HCT116 (cell line): ENCODE measurements at regions not wholly inside any gene's neighbourhood (a gene's known extent, or its start where the extent isn't known, plus 50 kb on each side); places are given as distances from the start of the nearest gene placed in this dataset.
A peak's percentile ranks its signal among the peaks of the same experiment; 100 is the strongest.

ENCODE experiments used
- ATAC-seq: fragments of 200-7000 bp; cut with Tn5 transposase; 2 replicates; pipeline ENCODE4 v1.9.1; 2020; ENCODE audit warnings: mild to moderate bottlenecking, moderate library complexity
- BruUV-seq: library from RNA; stranded (reverse); fragments of 400-500 nt; replicated peaks from 2 replicates; lab custom pipeline; 2021; lab: Mats Ljungman, UMichigan
- CTCF ChIA-PET: fragments of 300-600 bp; sonication (Branson Sonifier 250); formaldehyde crosslinking; loops from one replicate; lab custom pipeline; 2021; ENCODE audit warnings: antibody characterized with exemption; lab: Charles Lee
- POLR2A ChIA-PET: fragments of 300-600, 350-600 bp; sonication (Branson Sonifier 250); formaldehyde crosslinking; loops from one replicate; lab custom pipeline; 2021; ENCODE audit warnings: antibody characterized with exemption; lab: Charles Lee
- RAD21 ChIA-PET, 2 experiments: fragments of 300-600 bp; sonication (Branson Sonifier 250); formaldehyde crosslinking; loops; one replicate each; lab custom pipeline; 2023; ENCODE audit warnings: low total read pairs in 2 of 2; ENCODE audit not compliant: uncharacterized antibody in 2 of 2, unreplicated experiment in 2 of 2, low non-redundant PET in 1 of 2; lab: Charles Lee
- DNase-seq: peaks from one replicate; pipeline ENCODE4 v3.0.0-alpha.2; 2010; ENCODE audit warnings: low read depth, low spot score
- H2AFZ ChIP-seq: fragments of 200-600 bp; shearing (Covaris generic), sonication (generic); 2 replicates; pipeline ENCODE4 v1.6.1; 2017; ENCODE audit warnings: low read depth, mixed run types, mixed read lengths, antibody characterized with exemption, low read length; ENCODE audit not compliant: poor library complexity, severe bottlenecking
- H3K27ac ChIP-seq: 2 replicates; pipeline ENCODE4 v1.5.1; 2012; ENCODE audit warnings: low read depth, low read length
- H3K27me3 ChIP-seq: fragments of 200-600 bp; sonication (generic); 2 replicates; pipeline ENCODE4 v1.6.1; 2016; ENCODE audit warnings: mixed run types, low read length, mixed read lengths; ENCODE audit not compliant: insufficient read depth
- H3K36me3 ChIP-seq, 2 experiments: fragments of 200-500 bp in 1 of 2; fragments of 200-600 bp in 1 of 2; sonication (Bioruptor generic) in 1 of 2; sonication (generic) in 1 of 2; 2 replicates each; pipeline versions ENCODE4 v1.5.1 to v1.6.1; 2014 to 2016; ENCODE audit warnings: low read length in 2 of 2, inconsistent platforms in 1 of 2, mixed read lengths in 1 of 2, mixed run types in 1 of 2; ENCODE audit not compliant: insufficient read depth in 2 of 2, control insufficient read depth in 1 of 2
- H3K4me1 ChIP-seq, 2 experiments: fragments of 200-600 bp in 1 of 2; sonication (generic) in 1 of 2; 2 replicates each; pipeline versions ENCODE4 v1.5.1 to v1.6.1; 2012 to 2017; ENCODE audit warnings: low read length in 2 of 2, inconsistent platforms in 1 of 2, mild to moderate bottlenecking in 1 of 2, mixed read lengths in 1 of 2, mixed run types in 1 of 2, moderate library complexity in 1 of 2; ENCODE audit not compliant: insufficient read depth in 2 of 2, control insufficient read depth in 1 of 2
- H3K4me2 ChIP-seq: fragments of 200-600 bp; sonication (generic); 2 replicates; pipeline ENCODE4 v1.6.1; 2017; ENCODE audit warnings: mixed run types, low read length, mixed read lengths
- H3K4me3 ChIP-seq, 2 experiments: fragments of 200-600 bp in 1 of 2; sonication (generic) in 1 of 2; replicated peaks in 1 of 2; 2 replicates each; pipeline ENCODE4 v1.5.1; 2011 to 2016; ENCODE audit warnings: low read length in 2 of 2, control low read depth in 1 of 2, low read depth in 1 of 2, mild to moderate bottlenecking in 1 of 2, mixed read lengths in 1 of 2, mixed run types in 1 of 2
- H3K79me2 ChIP-seq: fragments of 200-600 bp; sonication (generic); 2 replicates; pipeline ENCODE4 v1.6.1; 2017; ENCODE audit warnings: mild to moderate bottlenecking, mixed run types, low read length, moderate library complexity, mixed read lengths; ENCODE audit not compliant: insufficient read depth
- H3K9ac ChIP-seq: fragments of 200-600 bp; sonication (generic); 2 replicates; pipeline ENCODE4 v1.6.1; 2016; ENCODE audit warnings: low read length, mixed read lengths
- H3K9me2 ChIP-seq: fragments of 200-600 bp; sonication (generic), shearing (Covaris generic); 2 replicates; pipeline ENCODE4 v1.6.1; 2017; ENCODE audit warnings: mixed run types, mild to moderate bottlenecking, moderate library complexity; ENCODE audit not compliant: insufficient read depth
- H3K9me3 ChIP-seq, 2 experiments: fragments of 200-500 bp in 1 of 2; fragments of 200-600 bp in 1 of 2; sonication (Bioruptor generic) in 1 of 2; sonication (generic) in 1 of 2; 2 replicates each; pipeline ENCODE4 v1.6.1; 2014 to 2017; ENCODE audit warnings: low read length in 2 of 2, mixed read lengths in 2 of 2, inconsistent platforms in 1 of 2, low read depth in 1 of 2, mild to moderate bottlenecking in 1 of 2, mixed run types in 1 of 2, moderate library complexity in 1 of 2; ENCODE audit not compliant: control insufficient read depth in 1 of 2, insufficient read depth in 1 of 2
- H4K20me1 ChIP-seq: fragments of 200-600 bp; sonication (generic), shearing (Covaris generic); 2 replicates; pipeline ENCODE4 v1.6.1; 2017; ENCODE audit warnings: mixed run types, mild to moderate bottlenecking, moderate library complexity; ENCODE audit not compliant: insufficient read depth
- CBX3 ChIP-seq: IDR thresholded peaks from 2 replicates; pipeline ENCODE4 v1.6.1; 2012; ENCODE audit warnings: low read depth
- CEBPB ChIP-seq: IDR thresholded peaks from 2 replicates; pipeline ENCODE4 v1.6.1; 2012; ENCODE audit warnings: low read depth
- CTCF ChIP-seq, 3 experiments: fragments of 200-600 bp in 1 of 3; sonication (generic) in 1 of 3; IDR thresholded peaks in 2 of 3; conservative IDR thresholded peaks in 1 of 3; 2 replicates each; pipeline ENCODE4 v1.5.1; 2012 to 2017; ENCODE audit warnings: low read depth in 2 of 3, low read length in 2 of 3, antibody characterized with exemption in 1 of 3, borderline replicate concordance in 1 of 3, control low read depth in 1 of 3, mild to moderate bottlenecking in 1 of 3, mixed read lengths in 1 of 3, mixed run types in 1 of 3, moderate library complexity in 1 of 3; ENCODE audit not compliant: insufficient read depth in 1 of 3
- FOSL1 ChIP-seq: IDR thresholded peaks from 2 replicates; pipeline ENCODE4 v1.6.1; 2012; ENCODE audit warnings: low read depth
- MAX ChIP-seq: IDR thresholded peaks from 2 replicates; pipeline ENCODE4 v1.6.1; 2012
- SIN3A ChIP-seq: IDR thresholded peaks from 2 replicates; pipeline ENCODE4 v1.6.1; 2012; ENCODE audit warnings: low read depth
- SP1 ChIP-seq: IDR thresholded peaks from 2 replicates; pipeline ENCODE4 v1.6.1; 2012; ENCODE audit warnings: low read depth
- SRF ChIP-seq: IDR thresholded peaks from 2 replicates; pipeline ENCODE4 v1.6.1; 2012; ENCODE audit warnings: low read depth
- intact Hi-C: fragments of 100-400 bp; cut with micrococcal nuclease; formaldehyde crosslinking; loops from 2 replicates; pipeline ENCODE4 v1.10.0; 2022

- ChIA-PET RAD21 (no interaction called here), CTCF (no interaction called here), POLR2A (no interaction called here)
- Histone ChIP-seq H3K27me3 (no peaks in the 10 kb centered on the region), H3K9me3 (peaks cover 10 to 37% of the 10 kb centered on the region in 2 experiments; a peak in 2 of 4 replicates), H3K4me1 (no peaks in the 10 kb centered on the region), H2AFZ (no peak overlapping the region), H3K27ac (no peak overlapping the region), H3K36me3 (no peaks in the 10 kb centered on the region), H3K9ac (no peak overlapping the region), H3K4me2 (no peak overlapping the region), H4K20me1 (no peaks in the 10 kb centered on the region), H3K9me2 (no peaks in the 10 kb centered on the region), H3K79me2 (no peaks in the 10 kb centered on the region), H3K4me3 (no peak overlapping the region)
- ATAC-seq (no peak), DNase-seq (no peak)
- no TSS peak for BruUV-seq
- intact Hi-C loops, result no loop called here
- TF ChIP-seq SRF (no peak), CEBPB (no peak), SP1 (no peak), CBX3 (no peak), MAX (no peak), SIN3A (no peak)
Observed at GRCh38 chr21:27803571-27803970, 836.7 kb upstream of the ADAMTS5 start.

GRCh38 chr21:27802816-27803475 lies 836.1 kb upstream of the ADAMTS5 start:
- no peaks in the 10 kb centered on the region for H3K4me1 ChIP-seq
- ChIA-PET POLR2A (no interaction called here), CTCF (no interaction called here), RAD21 (no interaction called here)
- H3K4me2 ChIP-seq, result no peak overlapping the region
- no peak overlapping the region for H2AFZ ChIP-seq
- no peaks in the 10 kb centered on the region for H4K20me1 ChIP-seq
- ATAC-seq (no peak), DNase-seq (no peak)
- H3K9me3 ChIP-seq, result peaks cover 13 to 37% of the 10 kb centered on the region in 2 experiments; a peak in 2 of 4 replicates
- intact Hi-C loops, result no loop called here
- H3K27me3 ChIP-seq, result no peaks in the 10 kb centered on the region
- H3K27ac ChIP-seq, result no peak overlapping the region
- no peak overlapping the region for H3K9ac ChIP-seq
- H3K79me2 ChIP-seq, result no peaks in the 10 kb centered on the region
- no TSS peak for BruUV-seq
- H3K36me3 ChIP-seq, result no peaks in the 10 kb centered on the region
- H3K9me2 ChIP-seq, result no peaks in the 10 kb centered on the region
- peak in 2 of 3 experiments; percentile 41 to 48; a peak in 4 of 6 replicates for TF ChIP-seq CTCF (IDR thresholded peaks at IDR 0.05 in 2 of 3, conservative IDR thresholded peaks at IDR 0.05 in 1 of 3; ENCODE audit: borderline replicate concordance in 1 of 3, insufficient read depth in 1 of 3, low read depth in 2 of 3, low read length in 2 of 3)
- no peak for TF ChIP-seq SRF
- TF ChIP-seq FOSL1, result no peak
- no peak overlapping the region for H3K4me3 ChIP-seq
